Mesenchymal stem cell (in vitro differentiated cells and primary cell): ENCODE measurements at regions not wholly inside any gene's neighbourhood (a gene's known extent, or its start where the extent isn't known, plus 50 kb on each side); places are given as distances from the start of the nearest gene placed in this dataset.

Experiments
- DNase-seq: peaks from one replicate; pipeline ENCODE4 v3.0.0-alpha.2; 2013
- H2AFZ ChIP-seq: one replicate; pipeline ENCODE4 v1.6.1; 2013; ENCODE audit warnings: low read depth, mild to moderate bottlenecking, control low read depth, inconsistent platforms, low read length, moderate library complexity
- H2AK5ac ChIP-seq: 2 replicates; pipeline ENCODE4 v1.6.1; 2013; ENCODE audit warnings: low read length, moderate library complexity, mild to moderate bottlenecking, inconsistent platforms; ENCODE audit not compliant: severe bottlenecking
- H2BK120ac ChIP-seq: one replicate; pipeline ENCODE4 v1.6.1; 2013; ENCODE audit warnings: low read depth, mild to moderate bottlenecking, inconsistent platforms, low read length, moderate library complexity
- H2BK12ac ChIP-seq, 2 experiments: one replicate each; pipeline ENCODE4 v1.6.1; 2013; ENCODE audit warnings: inconsistent platforms in 2 of 2, low read length in 2 of 2, mild to moderate bottlenecking in 2 of 2, moderate library complexity in 2 of 2, control low read depth in 1 of 2
- H2BK15ac ChIP-seq: one replicate; pipeline ENCODE4 v1.6.1; 2013; ENCODE audit warnings: mild to moderate bottlenecking, low read depth, inconsistent platforms; ENCODE audit not compliant: poor library complexity, severe bottlenecking
- H2BK5ac ChIP-seq: 2 replicates; pipeline ENCODE4 v1.6.1; 2013; ENCODE audit warnings: low read depth, mild to moderate bottlenecking, low read length, control low read depth, inconsistent platforms; ENCODE audit not compliant: poor library complexity, severe bottlenecking
- H3K14ac ChIP-seq, 2 experiments: one replicate each; pipeline ENCODE4 v1.6.1; 2013; ENCODE audit warnings: inconsistent platforms in 2 of 2, low read length in 2 of 2, control low read depth in 1 of 2, mild to moderate bottlenecking in 1 of 2, moderate library complexity in 1 of 2
- H3K18ac ChIP-seq, 2 experiments: one replicate each; pipeline ENCODE4 v1.6.1; 2013; ENCODE audit warnings: inconsistent platforms in 2 of 2, low read length in 2 of 2, control low read depth in 1 of 2, low read depth in 1 of 2, mild to moderate bottlenecking in 1 of 2
- H3K23ac ChIP-seq, 2 experiments: one replicate each; pipeline ENCODE4 v1.6.1; 2013; ENCODE audit warnings: inconsistent platforms in 2 of 2, low read length in 2 of 2, mild to moderate bottlenecking in 2 of 2, moderate library complexity in 2 of 2, control low read depth in 1 of 2
- H3K27ac ChIP-seq: 2 replicates; pipeline ENCODE4 v1.5.1; 2013; ENCODE audit warnings: mild to moderate bottlenecking, moderate library complexity, low read length, control low read depth, inconsistent platforms; ENCODE audit not compliant: poor library complexity, severe bottlenecking
- H3K27me3 ChIP-seq, 2 experiments: 2 replicates each; pipeline versions ENCODE4 v1.6.1 to v1.7.0; 2013; ENCODE audit warnings: low read length in 2 of 2, mild to moderate bottlenecking in 2 of 2, moderate library complexity in 2 of 2, control low read depth in 1 of 2, inconsistent platforms in 1 of 2; ENCODE audit not compliant: control insufficient read depth in 1 of 2, insufficient read depth in 1 of 2
- H3K36me3 ChIP-seq, 2 experiments: 2 replicates each; pipeline versions ENCODE4 v1.6.1 to v1.7.0; 2013; ENCODE audit warnings: low read length in 2 of 2, control low read depth in 1 of 2, inconsistent platforms in 1 of 2, low read depth in 1 of 2, mild to moderate bottlenecking in 1 of 2; ENCODE audit not compliant: insufficient read depth in 2 of 2, control insufficient read depth in 1 of 2
- H3K4ac ChIP-seq, 2 experiments: one replicate each; pipeline ENCODE4 v1.6.1; 2013; ENCODE audit warnings: inconsistent platforms in 2 of 2, low read length in 2 of 2, mild to moderate bottlenecking in 2 of 2, moderate library complexity in 2 of 2, control low read depth in 1 of 2, low read depth in 1 of 2
- H3K4me1 ChIP-seq: 2 replicates; pipeline ENCODE4 v1.6.1; 2013; ENCODE audit warnings: low read depth, low read length, control low read depth; ENCODE audit not compliant: control insufficient read depth, insufficient read depth
- H3K4me2 ChIP-seq: 2 replicates; pipeline ENCODE4 v1.6.1; 2013; ENCODE audit warnings: low read length, mild to moderate bottlenecking, inconsistent platforms; ENCODE audit not compliant: poor library complexity, severe bottlenecking
- H3K4me3 ChIP-seq, 2 experiments: 2 replicates each; pipeline versions ENCODE4 v1.5.1 to v1.7.0; 2013; ENCODE audit warnings: low read length in 2 of 2, mild to moderate bottlenecking in 2 of 2, control low read depth in 1 of 2, low read depth in 1 of 2; ENCODE audit not compliant: insufficient read depth in 1 of 2
- H3K79me1 ChIP-seq: replicated peaks from 2 replicates; pipeline ENCODE4 v1.6.1; 2013; ENCODE audit warnings: mild to moderate bottlenecking, control low read depth, low read length, inconsistent platforms; ENCODE audit not compliant: poor library complexity, severe bottlenecking
- H3K9ac ChIP-seq: 2 replicates; pipeline ENCODE4 v1.7.0; 2013; ENCODE audit warnings: mild to moderate bottlenecking, low read length, moderate library complexity
- H3K9me3 ChIP-seq: 2 replicates; pipeline ENCODE4 v1.7.0; 2013; ENCODE audit warnings: mild to moderate bottlenecking, low read length; ENCODE audit not compliant: control insufficient read depth
- H4K8ac ChIP-seq: one replicate; pipeline ENCODE4 v1.6.1; 2013; ENCODE audit warnings: inconsistent platforms, mild to moderate bottlenecking, low read length, moderate library complexity
- H4K91ac ChIP-seq: one replicate; pipeline ENCODE4 v1.6.1; 2013; ENCODE audit warnings: mild to moderate bottlenecking, low read length, inconsistent platforms
- WGBS: methylation state at CpG from one replicate; pipeline ENCODE4 v1.1.7; 2013; ENCODE audit warnings: mixed read lengths; 5-methylcytosine and 5-hydroxymethylcytosine counted together

DNA sequence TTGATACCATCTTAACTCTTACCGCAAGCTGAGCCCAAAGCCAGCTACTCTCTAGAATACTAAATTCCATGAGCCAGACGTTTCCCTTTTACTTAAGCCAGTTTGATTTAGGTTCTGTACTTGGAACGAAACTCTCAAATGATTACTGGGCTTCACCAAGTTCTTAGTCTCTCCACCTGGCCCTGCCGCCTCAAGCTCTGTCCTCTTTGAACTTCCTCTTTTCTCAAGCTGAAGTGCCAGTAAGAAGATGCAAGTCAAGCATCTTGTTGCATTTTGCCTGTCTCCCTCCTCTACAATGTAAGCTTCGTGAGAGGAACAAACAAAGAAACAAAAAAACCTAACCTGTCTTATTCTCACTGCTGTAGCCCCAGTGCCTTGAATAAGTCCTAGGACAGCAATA is 358.2 kb upstream of the NPVF start:
- Histone ChIP-seq H3K4ac (no peak overlapping the region), H2AFZ (no peak overlapping the region), H3K14ac (no peak overlapping the region), H3K18ac (no peak overlapping the region), H3K27ac (no peak overlapping the region), H2BK120ac (no peak overlapping the region), H4K8ac (no peak overlapping the region), H2BK5ac (no peak overlapping the region), H3K4me1 (no peaks in the 10 kb centered on the region), H3K79me1 (no peaks in the 10 kb centered on the region), H4K91ac (no peak overlapping the region), H3K36me3 (no peaks in the 10 kb centered on the region), H2BK12ac (no peak overlapping the region), H2BK15ac (no peak overlapping the region), H3K4me3 (no peak overlapping the region), H3K23ac (no peak overlapping the region), H3K9me3 (no peaks in the 10 kb centered on the region), H3K9ac (no peak overlapping the region), H3K4me2 (no peak overlapping the region), H3K27me3 (peaks cover 3 to 9% of the 10 kb centered on the region in 2 experiments), H2AK5ac (no peak overlapping the region)
- no peak for DNase-seq
- 78% methylated on average over 5 of the region's 5 CpGs for WGBS

DNA sequence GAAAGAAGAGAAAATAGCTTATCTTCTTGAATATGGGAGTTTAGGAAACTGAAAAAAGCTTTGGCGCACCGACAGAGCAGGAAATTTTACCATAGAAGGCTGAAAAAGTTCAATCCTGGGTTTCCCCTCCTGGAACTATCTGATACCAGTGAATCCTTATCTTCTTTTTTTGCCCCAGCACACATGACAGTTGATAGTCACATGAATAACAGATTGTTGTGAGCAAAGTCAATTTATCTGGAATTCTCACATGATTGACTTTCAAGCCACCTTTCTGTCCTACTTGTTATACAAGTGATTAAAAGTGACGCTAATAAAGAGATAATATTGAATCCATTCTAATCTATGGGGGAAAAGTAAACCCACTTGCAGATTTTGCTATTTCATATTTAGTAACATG is 365.8 kb upstream of the NPVF start:
- Histone ChIP-seq H3K79me1 (no peaks in the 10 kb centered on the region), H2BK120ac (no peak overlapping the region), H3K9me3 (no peaks in the 10 kb centered on the region), H2BK5ac (no peak overlapping the region), H3K4ac (no peak overlapping the region), H3K18ac (no peak overlapping the region), H4K91ac (no peak overlapping the region), H3K9ac (no peak overlapping the region), H3K23ac (no peak overlapping the region), H3K14ac (no peak overlapping the region), H3K4me1 (no peaks in the 10 kb centered on the region), H2AFZ (no peak overlapping the region), H3K36me3 (no peaks in the 10 kb centered on the region), H2AK5ac (no peak overlapping the region), H4K8ac (no peak overlapping the region), H2BK12ac (no peak overlapping the region), H3K4me2 (no peak overlapping the region), H3K27ac (no peak overlapping the region), H3K27me3 (peaks cover 0 to 6% of the 10 kb centered on the region in 2 experiments), H3K4me3 (no peak overlapping the region), H2BK15ac (no peak overlapping the region)
- 100% methylated on average over 2 of the region's 3 CpGs for WGBS
- no peak for DNase-seq

DNA sequence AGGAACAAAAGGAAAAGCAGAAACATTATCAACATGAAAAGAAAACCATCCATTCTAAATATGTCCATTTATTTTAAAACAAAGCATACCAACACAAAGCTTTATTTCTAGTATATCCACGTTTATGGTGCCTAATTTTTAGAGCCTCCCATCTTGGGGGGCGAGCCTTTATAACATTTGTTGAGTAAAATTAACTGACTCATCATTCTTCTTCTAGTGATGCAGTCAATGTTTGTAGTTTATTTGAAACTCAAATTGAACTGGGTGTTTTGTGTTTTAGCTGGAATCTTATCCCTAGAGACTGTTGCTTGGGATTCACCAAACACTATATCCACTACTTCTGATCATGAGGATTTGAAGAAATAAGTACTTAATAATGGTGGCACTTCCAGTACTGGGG is 366.4 kb upstream of the NPVF start:
- H3K79me1 ChIP-seq, result no peaks in the 10 kb centered on the region
- no peak overlapping the region for H4K8ac ChIP-seq
- H2BK5ac ChIP-seq, result no peak overlapping the region
- H3K23ac ChIP-seq, result no peak overlapping the region
- H4K91ac ChIP-seq, result no peak overlapping the region
- H2AK5ac ChIP-seq, result no peak overlapping the region
- H3K27ac ChIP-seq, result no peak overlapping the region
- H3K18ac ChIP-seq, result no peak overlapping the region
- H3K4me3 ChIP-seq, result no peak overlapping the region
- H3K4me1 ChIP-seq, result no peaks in the 10 kb centered on the region
- H3K27me3 ChIP-seq, result peaks cover 0 to 3% of the 10 kb centered on the region in 2 experiments
- H2BK15ac ChIP-seq, result no peak overlapping the region
- H3K9ac ChIP-seq, result no peak overlapping the region
- no peak overlapping the region for H3K4me2 ChIP-seq
- no peaks in the 10 kb centered on the region for H3K9me3 ChIP-seq
- no peak overlapping the region for H2BK120ac ChIP-seq
- no peak overlapping the region for H2AFZ ChIP-seq
- H3K14ac ChIP-seq, result no peak overlapping the region
- no peak overlapping the region for H2BK12ac ChIP-seq
- DNase-seq, result no peak
- H3K4ac ChIP-seq, result no peak overlapping the region
- no peaks in the 10 kb centered on the region for H3K36me3 ChIP-seq
- WGBS, result 83% methylated on average over 2 of the region's 2 CpGs

DNA sequence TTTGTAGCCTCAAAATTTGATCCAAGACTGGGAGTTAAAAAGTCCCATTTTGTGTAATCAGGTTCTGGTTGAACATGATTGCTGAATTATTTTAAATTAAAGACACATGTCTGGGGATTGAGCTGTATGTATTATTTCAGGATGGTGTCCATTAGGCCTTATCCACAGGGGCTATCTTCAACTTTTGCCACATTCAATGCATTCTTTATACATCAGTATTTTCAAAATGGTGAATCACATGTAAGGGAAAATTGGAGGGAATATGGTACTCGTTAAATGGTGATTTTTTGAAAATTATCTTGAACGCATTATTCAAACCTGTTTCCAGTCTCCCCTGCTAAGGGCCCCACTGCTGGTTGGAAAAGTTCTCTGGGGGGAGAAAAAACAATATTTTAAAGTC is 367.7 kb upstream of the NPVF start:
- H2BK15ac ChIP-seq, result no peak overlapping the region
- H4K8ac ChIP-seq, result no peak overlapping the region
- no peak overlapping the region for H2BK12ac ChIP-seq
- H3K27me3 ChIP-seq, result no peaks in the 10 kb centered on the region
- no peak overlapping the region for H2AK5ac ChIP-seq
- no peaks in the 10 kb centered on the region for H3K9me3 ChIP-seq
- no peaks in the 10 kb centered on the region for H3K4me1 ChIP-seq
- H3K14ac ChIP-seq, result no peak overlapping the region
- DNase-seq, result no peak
- no peak overlapping the region for H2BK120ac ChIP-seq
- no peak overlapping the region for H3K4me3 ChIP-seq
- no peak overlapping the region for H4K91ac ChIP-seq
- H3K9ac ChIP-seq, result no peak overlapping the region
- H3K18ac ChIP-seq, result no peak overlapping the region
- H2BK5ac ChIP-seq, result no peak overlapping the region
- no peak overlapping the region for H3K4me2 ChIP-seq
- H3K27ac ChIP-seq, result no peak overlapping the region
- H3K23ac ChIP-seq, result no peak overlapping the region
- H3K36me3 ChIP-seq, result no peaks in the 10 kb centered on the region
- no peak overlapping the region for H2AFZ ChIP-seq
- H3K79me1 ChIP-seq, result no peaks in the 10 kb centered on the region
- WGBS, result no CpG with 5 or more reads among the region's 2 CpGs
- no peak overlapping the region for H3K4ac ChIP-seq
